Left ventricle myocardium inferior (tissue), 1 donor: ENCODE measurements at regions not wholly inside any gene's neighbourhood (a gene's known extent, or its start where the extent isn't known, plus 50 kb on each side); places are given as distances from the start of the nearest gene placed in this dataset.

Experiments used
- DNase-seq: peaks from one replicate; pipeline ENCODE4 v3.0.0-alpha.2; 2020
- H3K27ac ChIP-seq: fragments of 200-600 bp; replicated peaks from 2 replicates; pipeline ENCODE4 v1.8.0; 2021
- H3K27me3 ChIP-seq: fragments of 200-600 bp; 2 replicates; pipeline ENCODE4 v1.8.0; 2021; ENCODE audit warnings: low read depth
- H3K36me3 ChIP-seq: fragments of 200-600 bp; 2 replicates; pipeline ENCODE4 v1.8.0; 2021
- H3K4me1 ChIP-seq: fragments of 200-600 bp; 2 replicates; pipeline ENCODE4 v1.8.0; 2021
- H3K4me3 ChIP-seq: fragments of 200-600 bp; 2 replicates; pipeline ENCODE4 v1.8.0; 2021; ENCODE audit warnings: mild to moderate bottlenecking, moderate library complexity
- H3K9me3 ChIP-seq: fragments of 200-600 bp; replicated peaks from 2 replicates; pipeline ENCODE4 v1.8.0; 2021
- intact Hi-C: fragments of 100-400 bp; cut with micrococcal nuclease; formaldehyde crosslinking; loops from one replicate; pipeline ENCODE4 v1.11.0; 2022
- TF ChIP-seq, protein P1 (sequence below): fragments of 200-600 bp; IDR thresholded peaks from 2 replicates; pipeline ENCODE4 v1.8.0; 2021; ENCODE audit warnings: antibody characterized with exemption, mild to moderate bottlenecking, borderline replicate concordance
- donor health status: DM: no; HTN: yes; CAD: no; lungs with severe emphysema.

DNA sequence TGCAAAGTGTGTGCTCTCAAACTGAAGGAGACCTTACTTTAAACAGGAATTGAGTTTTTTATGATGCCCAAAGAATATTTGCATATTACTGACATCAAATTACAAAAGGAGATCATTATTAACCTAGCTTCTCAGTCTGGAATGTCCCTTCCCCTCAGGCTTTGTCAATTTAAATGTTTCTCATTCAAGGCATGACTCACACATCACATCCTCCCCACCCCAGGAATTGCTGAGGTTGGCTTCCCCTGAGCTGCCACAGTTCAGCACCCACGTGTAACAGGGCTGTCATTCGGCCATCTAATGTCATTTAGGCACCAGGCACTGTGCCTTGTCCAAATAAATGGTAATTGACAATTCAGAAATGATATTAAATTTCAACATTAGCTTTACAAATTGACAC, 305.9 kb upstream of the MGMT start:
- intact Hi-C loops = no loop called here
- DNase-seq = no peak
- TF ChIP-seq, protein P1, sequence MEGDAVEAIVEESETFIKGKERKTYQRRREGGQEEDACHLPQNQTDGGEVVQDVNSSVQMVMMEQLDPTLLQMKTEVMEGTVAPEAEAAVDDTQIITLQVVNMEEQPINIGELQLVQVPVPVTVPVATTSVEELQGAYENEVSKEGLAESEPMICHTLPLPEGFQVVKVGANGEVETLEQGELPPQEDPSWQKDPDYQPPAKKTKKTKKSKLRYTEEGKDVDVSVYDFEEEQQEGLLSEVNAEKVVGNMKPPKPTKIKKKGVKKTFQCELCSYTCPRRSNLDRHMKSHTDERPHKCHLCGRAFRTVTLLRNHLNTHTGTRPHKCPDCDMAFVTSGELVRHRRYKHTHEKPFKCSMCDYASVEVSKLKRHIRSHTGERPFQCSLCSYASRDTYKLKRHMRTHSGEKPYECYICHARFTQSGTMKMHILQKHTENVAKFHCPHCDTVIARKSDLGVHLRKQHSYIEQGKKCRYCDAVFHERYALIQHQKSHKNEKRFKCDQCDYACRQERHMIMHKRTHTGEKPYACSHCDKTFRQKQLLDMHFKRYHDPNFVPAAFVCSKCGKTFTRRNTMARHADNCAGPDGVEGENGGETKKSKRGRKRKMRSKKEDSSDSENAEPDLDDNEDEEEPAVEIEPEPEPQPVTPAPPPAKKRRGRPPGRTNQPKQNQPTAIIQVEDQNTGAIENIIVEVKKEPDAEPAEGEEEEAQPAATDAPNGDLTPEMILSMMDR = no peak
- H3K9me3 ChIP-seq = peaks cover 11% of the 10 kb centered on the region
- H3K27ac ChIP-seq = no peak overlapping the region
- no peaks in the 10 kb centered on the region for H3K27me3 ChIP-seq
- H3K36me3 ChIP-seq = no peaks in the 10 kb centered on the region
- no peak overlapping the region for H3K4me3 ChIP-seq
- no peaks in the 10 kb centered on the region for H3K4me1 ChIP-seq

DNA sequence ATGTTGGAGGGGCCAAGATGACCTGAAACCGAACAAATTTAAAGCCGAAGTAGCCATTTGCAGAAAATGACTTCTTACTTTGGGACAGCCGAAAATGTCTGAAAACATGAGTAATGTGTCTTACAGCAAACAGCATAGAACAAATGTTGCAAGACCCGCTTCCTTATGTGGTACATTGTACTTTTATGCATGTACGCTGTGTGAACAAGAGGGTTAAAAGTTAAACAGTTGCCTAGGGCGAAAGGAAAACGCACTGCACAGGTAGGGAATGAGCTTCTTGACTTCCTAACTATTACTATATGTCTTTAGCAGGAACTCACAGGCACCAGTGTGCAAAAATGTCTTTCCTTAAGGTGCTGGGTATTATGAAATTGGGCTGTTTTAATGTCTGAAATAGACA, 303.5 kb upstream of the MGMT start:
- no peaks in the 10 kb centered on the region for H3K36me3 ChIP-seq
- H3K9me3 ChIP-seq = peaks cover 11% of the 10 kb centered on the region
- no peak for DNase-seq
- intact Hi-C loops = no loop called here
- H3K27me3 ChIP-seq = no peaks in the 10 kb centered on the region
- no peak overlapping the region for H3K4me3 ChIP-seq
- TF ChIP-seq, protein P1 = no peak
- no peak overlapping the region for H3K27ac ChIP-seq
- no peaks in the 10 kb centered on the region for H3K4me1 ChIP-seq

DNA sequence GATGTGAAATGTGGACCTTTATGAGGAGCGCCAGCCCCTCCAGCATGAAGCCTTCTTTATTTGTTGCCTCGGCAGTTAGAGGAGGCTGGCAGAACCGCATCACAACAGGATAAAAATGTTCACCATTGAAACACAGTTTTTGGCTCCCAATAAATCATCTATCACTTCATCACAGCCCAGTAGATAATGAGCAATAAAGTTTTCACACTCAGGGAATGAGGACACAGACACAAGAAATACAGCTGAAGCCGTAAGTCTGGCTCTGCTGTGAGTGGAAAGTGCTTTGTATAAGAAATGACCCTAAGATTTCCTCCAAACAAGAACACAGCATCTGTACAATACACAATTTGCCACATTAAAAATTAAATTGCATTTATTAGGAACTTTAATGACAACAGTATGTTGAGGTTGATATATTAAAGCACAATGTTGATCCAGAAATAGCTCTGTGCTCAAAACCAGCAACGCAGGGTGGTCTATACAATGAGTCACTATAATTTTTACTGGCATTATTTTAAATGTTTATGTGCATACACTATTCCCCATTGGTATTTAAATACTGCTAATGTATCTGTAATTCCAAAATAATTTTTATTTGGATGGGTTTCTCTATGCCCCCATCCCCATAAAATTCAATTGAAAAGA, 301.8 kb upstream of the MGMT start:
- Histone ChIP-seq H3K36me3 (no peaks in the 10 kb centered on the region), H3K27ac (no peak overlapping the region), H3K27me3 (no peaks in the 10 kb centered on the region), H3K4me1 (no peaks in the 10 kb centered on the region), H3K4me3 (no peak overlapping the region), H3K9me3 (peaks cover 7% of the 10 kb centered on the region)
- DNase-seq = no peak
- TF ChIP-seq, protein P1 = no peak
- intact Hi-C loops = no loop called here

DNA sequence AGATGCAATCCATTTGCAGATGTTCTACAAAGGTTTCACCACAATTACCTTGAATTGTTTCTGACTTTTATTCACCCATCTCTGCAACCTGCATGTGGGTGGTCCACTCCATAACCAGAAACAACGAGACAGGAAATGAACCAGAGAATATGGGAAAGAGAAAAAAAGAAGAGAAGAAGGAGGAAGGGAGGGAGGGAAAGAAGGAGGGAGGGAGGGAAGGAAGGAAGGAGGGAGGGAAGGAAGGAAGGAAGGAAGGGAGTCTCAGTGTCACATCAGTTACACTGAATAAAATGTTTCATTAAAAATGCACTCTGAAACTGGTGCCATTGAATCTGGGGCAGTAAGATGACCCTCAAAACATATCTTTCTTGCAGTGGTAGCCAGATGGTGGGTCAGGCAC, 301.3 kb upstream of the MGMT start:
- intact Hi-C loops = no loop called here

DNA sequence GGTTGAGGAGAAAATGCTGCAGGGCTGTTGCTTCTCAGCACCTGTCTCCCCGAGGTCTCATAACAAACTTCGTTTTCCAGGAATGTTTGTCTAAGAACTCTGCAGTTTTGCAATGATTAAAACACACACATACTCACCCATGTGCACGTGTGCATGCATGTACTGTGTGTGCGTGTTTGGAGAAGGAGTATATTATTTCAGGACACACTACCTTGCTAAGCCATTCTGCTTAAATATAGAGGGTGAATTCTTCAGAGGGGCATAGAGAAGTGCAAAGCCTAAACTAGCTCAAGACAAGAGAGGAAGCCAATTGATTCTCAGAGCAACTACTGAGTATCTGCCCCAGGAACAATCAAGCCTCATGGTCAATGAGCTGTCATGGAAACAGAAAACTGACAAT, 298.4 kb upstream of the MGMT start:
- TF ChIP-seq, protein P1 = no peak
- Histone ChIP-seq H3K4me1 (no peaks in the 10 kb centered on the region), H3K27ac (no peak overlapping the region), H3K4me3 (no peak overlapping the region), H3K36me3 (no peaks in the 10 kb centered on the region), H3K9me3 (no peaks in the 10 kb centered on the region), H3K27me3 (no peaks in the 10 kb centered on the region)
- no peak for DNase-seq
- intact Hi-C loops = no loop called here

More for the DNA sequence above, 301.3 kb upstream of the MGMT start:
- Histone ChIP-seq H3K4me3 (no peak overlapping the region), H3K9me3 (peaks cover 7% of the 10 kb centered on the region), H3K36me3 (no peaks in the 10 kb centered on the region), H3K27me3 (no peaks in the 10 kb centered on the region), H3K27ac (no peak overlapping the region), H3K4me1 (no peaks in the 10 kb centered on the region)
- TF ChIP-seq, protein P1 = no peak
- no peak for DNase-seq
